HG03571 (cell line): ENCODE measurements at regions not wholly inside any gene's neighbourhood (a gene's known extent, or its start where the extent isn't known, plus 50 kb on each side); places are given as distances from the start of the nearest gene placed in this dataset.

Experiments
- ATAC-seq: cut with Tn5 transposase; IDR thresholded peaks from one replicate; pipeline ENCODE4 v1.9.1; 2021; ENCODE audit not compliant: unreplicated experiment

GRCh38 chr16:60586493-60586892 is 1449.7 kb downstream of the CDH8 start:
- no peak for ATAC-seq

DNA sequence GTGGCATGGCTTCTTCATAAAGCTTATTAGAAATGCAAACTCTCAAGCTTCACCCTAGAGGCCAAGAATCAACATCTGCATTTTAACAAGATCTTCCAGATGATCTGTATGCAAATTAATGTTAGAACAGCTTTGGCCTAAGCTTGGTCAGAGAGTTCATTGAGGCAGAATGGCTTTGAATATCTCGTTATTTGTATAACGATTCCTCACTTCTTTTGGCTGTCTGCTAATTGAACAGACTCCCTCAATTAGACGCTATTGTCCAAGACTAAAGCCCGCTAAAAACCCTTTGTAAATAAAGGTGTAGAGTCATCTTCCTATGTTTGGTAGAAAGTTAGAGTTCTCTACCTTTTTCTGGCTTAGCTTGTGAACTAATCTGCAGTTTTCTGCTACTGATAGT is 1453.7 kb downstream of the CDH8 start:
- no peak for ATAC-seq

- no peak for ATAC-seq
These were observed 1469.3 kb downstream of the CDH8 start for GRCh38 chr16:60566901-60567300.

GRCh38 chr16:60564588-60564987 is 1471.7 kb downstream of the CDH8 start:
- no peak for ATAC-seq

- ATAC-seq: no peak
These were observed 1473.1 kb downstream of the CDH8 start for GRCh38 chr16:60563166-60563565.

GRCh38 chr16:60558936-60559335 is 1477.3 kb downstream of the CDH8 start:
- ATAC-seq: no peak

- no peak for ATAC-seq
These were observed 1483.0 kb downstream of the CDH8 start for GRCh38 chr16:60553090-60553757.

- ATAC-seq: no peak
These were observed 1494.7 kb downstream of the CDH8 start for GRCh38 chr16:60541535-60541934.

DNA sequence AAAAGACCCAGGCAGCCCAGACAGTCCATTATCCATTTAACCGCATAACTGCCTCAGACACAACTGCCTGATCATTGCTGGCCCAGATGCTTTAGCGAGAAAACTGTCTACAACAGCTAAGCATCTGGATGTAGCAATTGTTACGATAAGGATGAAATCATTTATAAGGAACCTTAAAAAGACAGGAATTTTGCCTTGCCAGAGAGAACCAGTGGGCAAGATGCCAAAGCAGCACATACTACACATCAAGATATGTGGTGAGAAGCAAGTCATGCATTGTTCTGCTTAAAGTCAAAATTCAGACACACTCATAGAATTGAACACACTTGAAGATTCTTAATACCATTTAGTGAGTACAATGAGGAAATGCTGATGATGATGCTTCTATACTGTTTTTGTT is 1525.3 kb downstream of the CDH8 start:
- ATAC-seq: no peak

- ATAC-seq: no peak
These were observed 1526.0 kb downstream of the CDH8 start for GRCh38 chr16:60510208-60510607.

GRCh38 chr16:60491273-60491672 is 1545.0 kb downstream of the CDH8 start:
- ATAC-seq: no peak

DNA sequence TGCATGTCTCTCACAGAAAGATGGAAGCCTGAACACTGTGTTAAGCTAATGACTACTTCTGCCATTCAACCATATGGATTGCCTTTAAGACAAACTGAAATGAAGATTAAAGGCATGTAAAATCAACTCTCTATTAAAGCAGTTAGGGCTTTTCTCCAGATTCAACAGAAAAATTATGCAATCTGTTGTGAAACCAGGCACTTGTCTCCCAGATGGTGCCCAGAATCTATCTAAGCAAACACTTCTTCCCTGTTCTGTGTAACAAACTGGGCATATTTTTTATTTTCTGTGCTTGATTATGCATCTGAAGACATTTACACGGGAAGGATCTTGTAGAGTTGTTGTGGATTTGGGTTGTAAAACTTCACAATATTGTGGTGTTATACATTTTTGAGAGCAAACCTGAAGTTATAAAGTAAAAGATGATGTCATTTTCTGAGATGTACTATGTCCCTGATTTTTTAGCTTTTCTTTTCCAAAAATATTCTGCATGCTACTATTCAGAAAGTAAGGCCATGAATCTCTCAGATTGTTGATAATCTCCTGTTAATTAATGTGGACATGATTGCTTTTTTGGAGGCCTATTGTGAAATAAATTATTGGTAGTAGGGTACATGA is 1550.3 kb downstream of the CDH8 start:
- ATAC-seq: no peak

- ATAC-seq: no peak
These were observed 1551.3 kb downstream of the CDH8 start for GRCh38 chr16:60484901-60485300.

- ATAC-seq: no peak
These were observed 1554.6 kb downstream of the CDH8 start for GRCh38 chr16:60481591-60481990.

DNA sequence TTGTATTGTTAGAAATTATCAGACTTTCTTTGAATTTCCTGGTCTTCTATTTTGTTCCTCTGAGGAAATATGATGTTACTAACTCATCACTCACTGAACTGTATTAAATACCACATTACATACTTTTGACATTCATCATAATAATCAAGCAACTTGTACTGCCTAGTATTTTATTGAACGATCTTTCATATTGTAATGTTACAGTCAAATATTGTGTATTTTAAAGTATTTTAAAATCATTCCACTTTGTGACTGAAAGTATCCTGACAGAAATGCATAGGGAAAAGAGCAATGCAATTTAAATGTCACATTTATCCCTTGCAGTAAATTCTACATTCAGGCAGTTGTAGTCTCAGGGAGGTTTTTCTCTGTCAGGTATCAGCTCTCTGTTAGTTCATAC is 1557.4 kb downstream of the CDH8 start:
- ATAC-seq: no peak

DNA sequence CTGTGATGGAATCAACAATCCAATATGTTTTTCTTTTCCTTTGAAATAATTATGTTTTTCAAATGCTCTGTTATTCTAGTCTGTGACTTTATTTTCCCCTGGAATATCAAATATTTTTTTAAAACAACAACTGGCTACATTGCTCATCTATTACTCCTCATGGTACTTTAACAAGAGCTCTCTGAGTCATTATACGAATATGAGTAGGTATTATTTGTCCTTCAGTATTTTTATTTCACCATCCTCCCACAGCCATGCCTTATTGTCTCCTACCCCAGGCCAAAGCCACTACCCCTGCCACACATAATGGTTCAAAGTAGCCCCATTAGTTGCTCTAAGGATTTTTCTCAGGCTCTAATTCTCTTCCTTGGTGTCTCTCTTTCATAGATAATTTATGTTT is 1572.3 kb downstream of the CDH8 start:
- ATAC-seq: no peak

- ATAC-seq: no peak
These were observed 1576.8 kb downstream of the CDH8 start for GRCh38 chr16:60459463-60459862.

DNA sequence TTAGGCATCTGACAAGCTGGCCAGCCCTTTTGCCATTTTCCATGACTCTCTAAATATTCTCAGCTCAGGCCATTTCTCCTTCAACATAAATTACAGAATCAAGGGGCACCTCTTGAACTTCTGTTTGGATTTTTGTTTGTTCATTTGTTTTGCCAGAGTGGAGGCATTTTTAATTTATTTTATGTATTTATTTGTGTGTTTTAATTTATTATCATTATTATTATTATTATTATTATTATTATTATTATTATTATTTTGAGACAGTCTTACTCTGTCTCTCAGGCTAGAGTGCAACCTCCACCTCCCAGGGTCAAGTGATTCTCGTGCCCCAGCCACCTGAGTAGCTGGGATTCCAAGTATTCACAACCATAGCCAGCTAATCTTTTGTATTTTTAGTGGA is 1578.0 kb downstream of the CDH8 start:
- no peak for ATAC-seq

- ATAC-seq: no peak
These were observed 1583.6 kb downstream of the CDH8 start for GRCh38 chr16:60452646-60453045.

GRCh38 chr16:60438894-60439293 is 1597.3 kb downstream of the CDH8 start:
- ATAC-seq: no peak

DNA sequence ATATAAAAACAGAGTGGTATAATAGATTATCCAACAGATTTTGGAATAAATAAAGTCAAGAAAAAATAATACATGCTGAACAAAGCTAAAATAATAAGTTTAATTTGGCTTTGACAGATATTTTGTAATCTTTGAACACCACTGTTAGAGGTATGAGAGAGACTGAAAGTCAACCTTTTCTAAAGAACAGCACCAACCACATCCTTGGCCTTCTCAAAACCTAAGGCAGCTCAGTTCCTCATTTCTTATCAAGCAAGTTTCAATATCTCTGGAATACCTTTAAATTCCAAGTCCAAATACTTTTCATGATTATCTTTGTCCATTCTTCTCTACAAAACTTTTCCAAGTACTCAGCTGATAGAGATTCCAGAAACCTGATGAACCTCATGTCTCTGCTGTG is 1603.8 kb downstream of the CDH8 start:
- ATAC-seq: no peak

- no peak for ATAC-seq
These were observed 1616.4 kb downstream of the CDH8 start for GRCh38 chr16:60419859-60420258.

DNA sequence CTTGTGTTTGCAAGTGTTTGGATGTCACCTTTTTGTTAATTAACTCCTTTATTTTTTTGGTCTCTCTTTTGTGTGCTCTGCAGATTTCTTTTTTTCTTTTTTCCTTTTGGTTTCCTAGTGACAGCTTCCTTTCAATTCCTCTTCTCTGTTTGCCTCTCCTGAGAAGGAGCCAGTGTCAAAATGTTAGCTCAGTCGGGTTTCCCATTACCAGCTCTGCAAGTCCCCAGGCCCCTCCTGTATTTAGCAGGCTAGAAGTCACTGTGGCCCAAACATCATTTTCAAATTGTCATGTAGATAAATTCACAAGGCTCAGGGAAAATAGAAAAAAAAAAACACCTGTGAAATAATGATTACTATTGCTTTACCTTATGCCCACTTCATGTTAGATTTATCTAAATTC is 1621.6 kb downstream of the CDH8 start:
- ATAC-seq: no peak
